ENCODE measurements at regions not wholly inside any gene's neighbourhood (a gene's known extent, or its start where the extent isn't known, plus 50 kb on each side); places are given as distances from the start of the nearest gene placed in this dataset.

DNA sequence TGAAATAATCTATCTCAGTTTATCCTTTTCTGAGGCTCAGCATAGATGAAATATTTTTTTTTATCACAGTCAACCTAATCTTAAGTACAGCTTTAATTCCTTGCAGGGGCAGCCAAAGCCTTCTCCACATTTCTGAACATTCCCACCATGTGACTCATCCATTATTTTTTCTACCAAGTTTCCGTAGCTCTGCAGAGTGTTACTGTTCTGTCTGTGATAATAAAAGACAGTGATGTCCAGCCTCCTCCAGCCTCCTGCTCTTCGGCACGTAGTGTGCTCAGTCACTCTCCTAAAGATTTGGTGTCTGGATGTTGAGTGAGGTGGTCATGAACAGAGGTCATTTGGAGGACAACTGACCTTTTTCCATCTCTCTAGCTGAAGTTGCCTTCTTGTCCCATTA lies 338.1 kb upstream of the ADAMTS16 start:
- TF ChIP-seq, protein P1, sequence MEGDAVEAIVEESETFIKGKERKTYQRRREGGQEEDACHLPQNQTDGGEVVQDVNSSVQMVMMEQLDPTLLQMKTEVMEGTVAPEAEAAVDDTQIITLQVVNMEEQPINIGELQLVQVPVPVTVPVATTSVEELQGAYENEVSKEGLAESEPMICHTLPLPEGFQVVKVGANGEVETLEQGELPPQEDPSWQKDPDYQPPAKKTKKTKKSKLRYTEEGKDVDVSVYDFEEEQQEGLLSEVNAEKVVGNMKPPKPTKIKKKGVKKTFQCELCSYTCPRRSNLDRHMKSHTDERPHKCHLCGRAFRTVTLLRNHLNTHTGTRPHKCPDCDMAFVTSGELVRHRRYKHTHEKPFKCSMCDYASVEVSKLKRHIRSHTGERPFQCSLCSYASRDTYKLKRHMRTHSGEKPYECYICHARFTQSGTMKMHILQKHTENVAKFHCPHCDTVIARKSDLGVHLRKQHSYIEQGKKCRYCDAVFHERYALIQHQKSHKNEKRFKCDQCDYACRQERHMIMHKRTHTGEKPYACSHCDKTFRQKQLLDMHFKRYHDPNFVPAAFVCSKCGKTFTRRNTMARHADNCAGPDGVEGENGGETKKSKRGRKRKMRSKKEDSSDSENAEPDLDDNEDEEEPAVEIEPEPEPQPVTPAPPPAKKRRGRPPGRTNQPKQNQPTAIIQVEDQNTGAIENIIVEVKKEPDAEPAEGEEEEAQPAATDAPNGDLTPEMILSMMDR (IDR thresholded peaks at IDR 0.05; ENCODE audit: partially characterized antibody, unreplicated experiment) = no peak
- Mint-ChIP-seq H3K4me1 (ENCODE audit: low read depth, unreplicated experiment) (peaks cover 9% of the 10 kb centered on the region), H3K9me3 (ENCODE audit: unreplicated experiment) (no peaks in the 10 kb centered on the region), H3K4me3 (ENCODE audit: unreplicated experiment) (no peak overlapping the region), H3K27ac (ENCODE audit: unreplicated experiment) (no peak overlapping the region), H3K36me3 (ENCODE audit: unreplicated experiment) (no peaks in the 10 kb centered on the region), H3K27me3 (ENCODE audit: unreplicated experiment) (peaks cover 3% of the 10 kb centered on the region)
- no peak for DNase-seq

DNA sequence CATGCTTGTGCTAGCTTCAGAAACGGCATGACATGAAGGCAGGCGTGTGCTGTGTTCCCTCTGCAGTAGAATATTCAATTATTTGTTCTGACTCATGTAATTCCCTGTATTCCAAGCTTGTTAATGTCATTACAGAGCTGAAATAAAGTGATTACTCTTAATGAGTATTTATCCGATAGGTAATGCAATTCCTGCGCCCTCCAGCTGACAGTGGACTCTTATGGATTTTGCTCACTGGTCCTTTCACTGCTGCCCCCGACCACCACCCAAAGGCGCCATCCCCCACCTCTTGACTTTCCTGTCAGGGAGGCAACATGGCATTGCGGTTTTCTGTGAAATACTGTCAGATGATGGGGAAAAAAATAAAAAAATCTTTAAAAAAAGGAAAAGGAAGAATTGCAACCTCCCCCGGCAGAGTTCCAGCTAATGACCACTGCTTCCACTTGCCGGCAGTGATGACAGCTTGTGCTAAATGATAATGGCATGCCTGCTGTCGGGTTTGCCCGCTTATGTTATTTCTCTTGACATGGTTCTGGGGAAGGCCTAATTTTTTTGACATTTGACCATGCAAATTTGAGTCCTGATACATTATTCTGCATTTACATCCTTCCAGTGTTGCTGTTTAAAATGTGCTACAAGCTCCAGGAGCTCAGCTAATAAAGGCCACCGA lies 335.3 kb upstream of the ADAMTS16 start:
- DNase-seq = peak; percentile 20
- Mint-ChIP-seq H3K27ac (ENCODE audit: unreplicated experiment) (peak overlapping the region; percentile 74), H3K4me3 (ENCODE audit: unreplicated experiment) (no peak overlapping the region), H3K36me3 (ENCODE audit: unreplicated experiment) (no peaks in the 10 kb centered on the region), H3K9me3 (ENCODE audit: unreplicated experiment) (no peaks in the 10 kb centered on the region), H3K27me3 (ENCODE audit: unreplicated experiment) (peaks cover 3% of the 10 kb centered on the region), H3K4me1 (ENCODE audit: low read depth, unreplicated experiment) (peaks cover 9% of the 10 kb centered on the region)
- TF ChIP-seq, protein P1 (IDR thresholded peaks at IDR 0.05; ENCODE audit: partially characterized antibody, unreplicated experiment) = no peak

DNA sequence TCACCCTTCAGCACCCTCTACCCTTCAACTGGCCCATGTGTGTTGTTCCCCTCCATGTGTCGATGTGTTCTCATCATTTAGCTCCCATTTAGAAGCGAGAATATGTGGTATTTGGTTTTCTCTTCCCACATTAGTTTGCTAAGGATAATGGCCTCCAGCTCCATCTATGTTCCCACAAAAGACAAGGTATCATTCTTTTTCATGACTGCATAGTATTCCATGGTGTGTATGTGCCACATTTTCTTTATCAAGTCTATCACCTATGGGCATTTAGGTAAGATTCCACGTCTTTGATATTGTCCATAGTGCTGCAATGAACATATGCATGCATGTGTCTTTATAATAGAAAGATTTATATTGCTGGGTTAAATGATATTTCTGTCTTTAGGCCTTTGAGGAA lies 325.1 kb upstream of the ADAMTS16 start:
- no peaks in the 10 kb centered on the region for H3K9me3 Mint-ChIP-seq (ENCODE audit: unreplicated experiment)

DNA sequence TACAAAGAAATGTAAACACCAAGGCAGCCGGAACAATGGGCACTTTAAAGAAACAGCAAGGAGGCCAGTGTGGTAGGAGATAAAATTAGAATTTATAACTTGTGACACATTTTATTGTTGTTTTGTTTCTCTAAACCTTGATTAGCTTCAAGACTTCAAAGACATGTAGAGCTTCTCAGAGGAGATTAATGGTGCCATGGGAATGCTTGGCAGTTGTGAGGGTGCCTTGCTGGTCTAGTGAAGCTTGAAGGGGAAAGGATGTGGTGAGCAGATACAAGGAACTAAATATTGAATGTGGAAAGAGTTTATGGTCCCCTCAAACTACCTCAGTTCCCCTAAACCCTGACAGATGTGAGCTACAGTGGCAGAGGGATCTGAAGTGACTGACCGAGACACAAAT lies 322.4 kb upstream of the ADAMTS16 start:
- Mint-ChIP-seq H3K4me1 (ENCODE audit: low read depth, unreplicated experiment) (no peaks in the 10 kb centered on the region), H3K4me3 (ENCODE audit: unreplicated experiment) (no peak overlapping the region), H3K36me3 (ENCODE audit: unreplicated experiment) (no peaks in the 10 kb centered on the region), H3K27ac (ENCODE audit: unreplicated experiment) (no peak overlapping the region), H3K9me3 (ENCODE audit: unreplicated experiment) (no peaks in the 10 kb centered on the region), H3K27me3 (ENCODE audit: unreplicated experiment) (no peaks in the 10 kb centered on the region)
- TF ChIP-seq, protein P1 (IDR thresholded peaks at IDR 0.05; ENCODE audit: partially characterized antibody, unreplicated experiment) = no peak
- DNase-seq = no peak

More for the DNA sequence above, 325.1 kb upstream of the ADAMTS16 start:
- Mint-ChIP-seq H3K27me3 (ENCODE audit: unreplicated experiment) (no peaks in the 10 kb centered on the region), H3K36me3 (ENCODE audit: unreplicated experiment) (no peaks in the 10 kb centered on the region), H3K27ac (ENCODE audit: unreplicated experiment) (no peak overlapping the region), H3K4me3 (ENCODE audit: unreplicated experiment) (no peak overlapping the region), H3K4me1 (ENCODE audit: low read depth, unreplicated experiment) (no peaks in the 10 kb centered on the region)
- TF ChIP-seq, protein P1 (IDR thresholded peaks at IDR 0.05; ENCODE audit: partially characterized antibody, unreplicated experiment) = no peak
- no peak for DNase-seq

DNA sequence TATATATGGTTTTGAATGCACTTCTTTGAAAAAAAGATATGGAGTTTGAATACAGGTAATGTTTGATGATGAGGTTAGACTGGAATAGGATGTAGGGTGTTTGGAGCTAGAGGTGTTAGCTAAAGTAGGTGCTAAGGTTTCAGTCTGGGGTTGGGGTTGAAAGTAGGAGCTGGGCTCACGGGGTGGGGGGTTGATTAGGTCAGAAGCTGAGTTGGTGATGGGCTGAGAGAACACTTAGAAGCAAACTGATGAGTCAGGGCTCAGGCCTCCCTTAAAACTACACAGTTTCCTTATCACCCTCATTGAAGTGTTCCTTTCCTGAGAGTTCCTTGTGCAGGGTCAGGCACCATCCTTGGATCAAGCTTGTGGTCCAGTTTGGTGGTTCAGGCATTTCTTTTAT lies 308.8 kb upstream of the ADAMTS16 start:
- DNase-seq = no peak
- no peaks in the 10 kb centered on the region for H3K36me3 Mint-ChIP-seq (ENCODE audit: unreplicated experiment)

More for the DNA sequence above, 308.8 kb upstream of the ADAMTS16 start:
- H3K4me3 Mint-ChIP-seq (ENCODE audit: unreplicated experiment) = no peak overlapping the region
- H3K9me3 Mint-ChIP-seq (ENCODE audit: unreplicated experiment) = peaks cover 3% of the 10 kb centered on the region
- H3K27ac Mint-ChIP-seq (ENCODE audit: unreplicated experiment) = no peak overlapping the region
- H3K4me1 Mint-ChIP-seq (ENCODE audit: low read depth, unreplicated experiment) = peaks cover 14% of the 10 kb centered on the region
- H3K27me3 Mint-ChIP-seq (ENCODE audit: unreplicated experiment) = no peaks in the 10 kb centered on the region
- TF ChIP-seq, protein P1 (IDR thresholded peaks at IDR 0.05; ENCODE audit: partially characterized antibody, unreplicated experiment) = no peak

All from glutamatergic neuron (in vitro differentiated cells).